HEK293 (cell line): ENCODE measurements at regions not wholly inside any gene's neighbourhood (a gene's known extent, or its start where the extent isn't known, plus 50 kb on each side); places are given as distances from the start of the nearest gene placed in this dataset.

ENCODE experiments used
- CTCF ChIP-seq: fragments of 450-650 bp; formaldehyde crosslinking; IDR thresholded peaks from 2 replicates; pipeline ENCODE4 v1.5.1; 2016; ENCODE audit warnings: missing biosample characterization, missing genetic modification characterization
- ZFP37 ChIP-seq: fragments of 450-650 bp; formaldehyde crosslinking; IDR thresholded peaks from 2 replicates; pipeline ENCODE4 v1.5.1; 2016; ENCODE audit warnings: missing biosample characterization, missing genetic modification characterization
- ZNF138 ChIP-seq: fragments of 450-650 bp; formaldehyde crosslinking; IDR thresholded peaks from 2 replicates; pipeline ENCODE4 v1.5.1; 2016; ENCODE audit warnings: missing biosample characterization, missing genetic modification characterization, borderline replicate concordance

- TF ChIP-seq ZNF138 (tag by site-specific recombination) (no peak), ZFP37 (tag by site-specific recombination) (no peak), CTCF (no peak)
Observed at GRCh38 chr15:47332481-47332880, 384.8 kb upstream of the SEMA6D start.
